ENCODE measurements at regions not wholly inside any gene's neighbourhood (a gene's known extent, or its start where the extent isn't known, plus 50 kb on each side); places are given as distances from the start of the nearest gene placed in this dataset.

DNA sequence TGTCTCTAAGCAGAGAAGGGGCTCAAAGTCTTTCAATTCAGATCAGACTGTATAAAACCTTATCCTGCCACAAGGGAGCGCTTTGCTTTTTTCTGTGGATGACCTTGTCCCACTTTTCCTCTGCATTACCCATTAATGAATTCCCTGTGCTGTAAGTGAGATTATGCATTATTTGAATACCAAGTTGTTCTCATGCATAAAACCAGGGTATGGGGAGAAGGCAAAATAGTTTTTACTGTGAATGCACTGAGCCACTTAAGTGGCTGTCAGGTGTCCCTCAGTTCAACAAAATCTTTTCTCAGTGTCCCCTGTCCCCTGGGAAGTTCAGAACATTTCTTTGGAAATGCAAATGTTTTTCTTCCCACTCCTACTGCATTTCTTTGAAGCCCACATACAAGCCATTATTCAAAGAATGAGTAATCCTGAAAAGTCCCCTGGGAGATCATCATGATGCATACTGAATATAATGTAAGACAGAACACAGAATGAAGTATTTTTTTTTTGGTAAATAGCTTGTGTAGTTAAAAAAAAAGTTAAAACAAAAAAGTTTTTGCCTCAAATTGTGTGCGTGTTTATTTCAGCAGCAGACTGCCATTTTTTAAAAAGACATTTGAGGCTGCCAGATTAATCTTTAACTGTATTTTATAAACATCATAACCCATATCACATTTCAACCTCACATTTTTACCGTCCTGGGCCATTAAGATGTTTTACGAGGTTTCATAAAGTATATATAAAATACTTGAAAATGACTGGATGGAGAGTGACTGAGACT, 506.7 kb upstream of the PCDH9 start:
- TF ChIP-seq EZH2 (IDR thresholded peaks at IDR 0.05) (no peak), POLR2AphosphoS5 (IDR thresholded peaks at IDR 0.05; ENCODE audit: borderline replicate concordance, low read depth, low read length) (no peak), FOXP2 (optimal IDR thresholded peaks at IDR 0.05; ENCODE audit: control extremely low read depth, extremely low read length, insufficient read depth) (no peak)

All from SK-N-MC (cell line).